ENCODE measurements at regions not wholly inside any gene's neighbourhood (a gene's known extent, or its start where the extent isn't known, plus 50 kb on each side); places are given as distances from the start of the nearest gene placed in this dataset.

DNA sequence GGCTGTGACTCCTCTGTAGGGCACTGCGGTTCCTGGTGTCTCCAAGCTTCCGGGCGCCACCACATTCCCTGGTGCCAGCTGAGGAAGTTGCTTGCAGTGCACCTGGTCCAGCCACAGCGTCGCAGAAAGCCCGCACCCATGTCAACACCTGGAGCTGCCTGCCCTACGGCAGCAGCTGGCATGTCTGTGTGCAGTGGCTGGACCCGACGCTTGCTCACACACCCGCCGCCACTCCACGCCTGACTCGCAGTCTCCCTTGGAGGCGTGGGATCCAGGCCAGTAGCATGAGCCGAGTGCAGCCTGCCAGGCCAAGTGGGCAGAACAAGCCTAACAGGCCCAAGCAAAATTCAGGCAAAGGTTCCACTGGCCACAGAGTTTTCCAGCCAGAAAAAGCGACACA lies 118.1 kb upstream of the PHF14 start:
- H3K27ac ChIP-seq: no peak overlapping the region
- H2AFZ ChIP-seq: no peak overlapping the region
- no peak overlapping the region for H3K9ac ChIP-seq
- H3K9me3 ChIP-seq (ENCODE audit: control insufficient read depth, low read length): no peaks in the 10 kb centered on the region
- no peaks in the 10 kb centered on the region for H3K27me3 ChIP-seq (ENCODE audit: control insufficient read depth, insufficient read depth, low read length)
- no peaks in the 10 kb centered on the region for H3K79me2 ChIP-seq
- no peak overlapping the region for H3K4me3 ChIP-seq (ENCODE audit: low read depth, low read length)
- TF ChIP-seq, protein P1, sequence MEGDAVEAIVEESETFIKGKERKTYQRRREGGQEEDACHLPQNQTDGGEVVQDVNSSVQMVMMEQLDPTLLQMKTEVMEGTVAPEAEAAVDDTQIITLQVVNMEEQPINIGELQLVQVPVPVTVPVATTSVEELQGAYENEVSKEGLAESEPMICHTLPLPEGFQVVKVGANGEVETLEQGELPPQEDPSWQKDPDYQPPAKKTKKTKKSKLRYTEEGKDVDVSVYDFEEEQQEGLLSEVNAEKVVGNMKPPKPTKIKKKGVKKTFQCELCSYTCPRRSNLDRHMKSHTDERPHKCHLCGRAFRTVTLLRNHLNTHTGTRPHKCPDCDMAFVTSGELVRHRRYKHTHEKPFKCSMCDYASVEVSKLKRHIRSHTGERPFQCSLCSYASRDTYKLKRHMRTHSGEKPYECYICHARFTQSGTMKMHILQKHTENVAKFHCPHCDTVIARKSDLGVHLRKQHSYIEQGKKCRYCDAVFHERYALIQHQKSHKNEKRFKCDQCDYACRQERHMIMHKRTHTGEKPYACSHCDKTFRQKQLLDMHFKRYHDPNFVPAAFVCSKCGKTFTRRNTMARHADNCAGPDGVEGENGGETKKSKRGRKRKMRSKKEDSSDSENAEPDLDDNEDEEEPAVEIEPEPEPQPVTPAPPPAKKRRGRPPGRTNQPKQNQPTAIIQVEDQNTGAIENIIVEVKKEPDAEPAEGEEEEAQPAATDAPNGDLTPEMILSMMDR (IDR thresholded peaks at IDR 0.05): no peak
- no peaks in the 10 kb centered on the region for H3K36me3 ChIP-seq (ENCODE audit: control insufficient read depth, insufficient read depth, low read length)
- no peaks in the 10 kb centered on the region for H3K4me1 ChIP-seq
- H3K4me2 ChIP-seq (ENCODE audit: low read length): no peak overlapping the region

DNA sequence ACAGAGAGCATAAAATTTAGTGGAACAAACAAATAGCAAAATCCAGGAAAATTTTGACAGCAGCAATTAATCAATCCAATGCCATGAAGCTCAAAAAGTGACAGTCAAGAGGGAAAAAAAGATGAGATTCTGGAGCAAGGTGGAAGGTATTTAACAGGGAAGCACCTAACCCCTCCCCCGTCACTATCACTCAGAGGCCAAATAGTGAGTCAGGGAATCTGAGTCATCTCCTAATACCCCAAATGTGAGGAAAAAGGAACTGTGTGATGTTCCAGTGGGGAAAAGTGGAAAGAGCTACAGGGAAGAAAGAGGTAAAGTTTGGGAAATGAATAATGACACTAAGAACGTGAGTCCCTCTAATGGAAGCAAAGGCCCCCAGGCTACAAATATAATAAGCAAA lies 113.2 kb upstream of the PHF14 start:
- no peaks in the 10 kb centered on the region for H3K9me3 ChIP-seq (ENCODE audit: control insufficient read depth, low read length)
- no peaks in the 10 kb centered on the region for H3K27me3 ChIP-seq (ENCODE audit: control insufficient read depth, insufficient read depth, low read length)
- no peak overlapping the region for H3K4me3 ChIP-seq (ENCODE audit: low read depth, low read length)
- no peak overlapping the region for H2AFZ ChIP-seq
- H3K4me1 ChIP-seq: no peaks in the 10 kb centered on the region
- no peak overlapping the region for H3K27ac ChIP-seq
- TF ChIP-seq, protein P1 (IDR thresholded peaks at IDR 0.05): no peak
- no peaks in the 10 kb centered on the region for H3K79me2 ChIP-seq
- no peaks in the 10 kb centered on the region for H3K36me3 ChIP-seq (ENCODE audit: control insufficient read depth, insufficient read depth, low read length)
- no peak overlapping the region for H3K9ac ChIP-seq
- no peak overlapping the region for H3K4me2 ChIP-seq (ENCODE audit: low read length)

DNA sequence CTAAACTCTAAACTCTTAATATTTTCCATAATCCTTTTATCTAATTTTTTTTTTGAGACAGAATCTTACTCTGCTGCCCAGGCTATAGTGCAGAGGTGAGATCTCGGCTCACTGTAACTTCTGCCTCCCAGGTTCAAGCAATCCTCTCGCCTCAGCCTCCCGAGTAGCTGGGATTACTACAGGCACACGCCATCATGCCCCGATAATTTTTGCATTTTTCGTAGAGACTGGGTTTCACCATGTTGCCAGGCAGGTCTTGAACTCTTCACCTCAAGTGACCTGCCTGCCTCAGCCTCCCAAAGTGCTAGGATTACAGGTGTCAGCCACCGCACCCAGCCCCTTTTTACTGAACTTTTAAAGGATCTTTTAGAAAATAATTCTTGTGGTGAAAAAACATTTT lies 110.2 kb upstream of the PHF14 start:
- no peak overlapping the region for H2AFZ ChIP-seq

DNA sequence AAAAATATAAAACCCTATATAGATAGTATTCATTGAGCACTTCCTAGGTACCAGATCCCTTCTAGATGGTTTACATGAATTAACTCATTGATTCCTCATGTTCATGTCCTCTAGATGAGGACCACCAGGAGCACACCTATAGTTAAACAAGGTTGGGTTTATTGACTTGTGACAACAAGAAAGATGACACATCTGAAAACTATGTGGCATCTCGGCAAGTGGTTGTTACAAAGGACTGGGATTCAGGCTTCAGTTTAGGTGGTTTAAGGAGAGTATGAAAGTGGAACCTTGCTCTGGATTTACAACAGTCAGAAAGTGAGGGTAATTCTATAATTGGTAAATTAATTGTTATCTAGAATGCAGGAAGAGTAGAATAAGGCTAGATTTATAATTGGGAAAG lies 99.0 kb upstream of the PHF14 start:
- Histone ChIP-seq H3K79me2 (no peaks in the 10 kb centered on the region), H3K27ac (no peak overlapping the region), H2AFZ (no peak overlapping the region), H3K27me3 (ENCODE audit: control insufficient read depth, insufficient read depth, low read length) (no peaks in the 10 kb centered on the region), H3K4me2 (ENCODE audit: low read length) (no peak overlapping the region), H3K4me3 (ENCODE audit: low read depth, low read length) (no peak overlapping the region), H3K9me3 (ENCODE audit: control insufficient read depth, low read length) (no peaks in the 10 kb centered on the region), H3K4me1 (no peaks in the 10 kb centered on the region), H3K36me3 (ENCODE audit: control insufficient read depth, insufficient read depth, low read length) (no peaks in the 10 kb centered on the region), H3K9ac (no peak overlapping the region)
- TF ChIP-seq, protein P1 (IDR thresholded peaks at IDR 0.05): no peak

More for the DNA sequence above, 110.2 kb upstream of the PHF14 start:
- Histone ChIP-seq H3K36me3 (ENCODE audit: control insufficient read depth, insufficient read depth, low read length) (no peaks in the 10 kb centered on the region), H3K27me3 (ENCODE audit: control insufficient read depth, insufficient read depth, low read length) (no peaks in the 10 kb centered on the region), H3K4me1 (no peaks in the 10 kb centered on the region), H3K79me2 (no peaks in the 10 kb centered on the region), H3K9me3 (ENCODE audit: control insufficient read depth, low read length) (no peaks in the 10 kb centered on the region), H3K9ac (no peak overlapping the region), H3K4me2 (ENCODE audit: low read length) (no peak overlapping the region), H3K4me3 (ENCODE audit: low read depth, low read length) (no peak overlapping the region), H3K27ac (no peak overlapping the region)
- TF ChIP-seq, protein P1 (IDR thresholded peaks at IDR 0.05): no peak

DNA sequence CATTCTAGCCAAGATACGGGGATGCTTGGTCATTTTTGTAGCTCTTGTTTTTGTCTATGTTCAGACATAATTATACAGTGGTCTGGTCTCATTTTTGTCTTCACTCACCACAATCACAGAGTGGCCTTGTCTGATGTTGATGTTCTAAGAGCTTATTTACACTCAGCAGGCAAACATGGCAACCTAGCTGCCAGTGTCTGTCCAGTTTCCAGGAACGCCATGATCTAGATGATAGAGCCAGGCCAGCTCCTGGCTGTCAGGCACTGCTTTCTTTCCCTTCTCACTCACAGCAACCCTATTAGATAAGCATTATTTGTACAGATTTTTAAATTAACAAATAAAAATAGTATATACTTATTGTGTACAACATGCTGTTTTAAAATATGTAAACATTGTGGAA lies 98.6 kb upstream of the PHF14 start:
- Histone ChIP-seq H2AFZ (no peak overlapping the region), H3K9ac (no peak overlapping the region), H3K27ac (no peak overlapping the region), H3K4me1 (no peaks in the 10 kb centered on the region), H3K36me3 (ENCODE audit: control insufficient read depth, insufficient read depth, low read length) (no peaks in the 10 kb centered on the region), H3K9me3 (ENCODE audit: control insufficient read depth, low read length) (no peaks in the 10 kb centered on the region), H3K4me2 (ENCODE audit: low read length) (no peak overlapping the region), H3K4me3 (ENCODE audit: low read depth, low read length) (no peak overlapping the region), H3K79me2 (no peaks in the 10 kb centered on the region), H3K27me3 (ENCODE audit: control insufficient read depth, insufficient read depth, low read length) (no peaks in the 10 kb centered on the region)
- TF ChIP-seq, protein P1 (IDR thresholded peaks at IDR 0.05): no peak

All from parathyroid adenoma (tissue), 2 donors.